SK-N-SH treated with all-trans-retinoic acid at 6 μM for 48 hours (cell line): ENCODE measurements at regions not wholly inside any gene's neighbourhood (a gene's known extent, or its start where the extent isn't known, plus 50 kb on each side); places are given as distances from the start of the nearest gene placed in this dataset.

Source experiments
- ARNTL ChIP-seq: fragments of 450-650 bp; formaldehyde crosslinking; IDR thresholded peaks from 2 replicates; pipeline ENCODE4 v1.5.0; 2020; ENCODE audit warnings: low read depth, mild to moderate bottlenecking, moderate library complexity, borderline replicate concordance
- BACH2 ChIP-seq: fragments of 250-450 bp; sonication (Bioruptor Pico); IDR thresholded peaks from 2 replicates; pipeline ENCODE4 v1.9.0; 2021; ENCODE audit warnings: mild to moderate bottlenecking, borderline replicate concordance
- CREB5 ChIP-seq: fragments of 250-450 bp; sonication (Bioruptor Pico); IDR thresholded peaks from 2 replicates; pipeline ENCODE4 v1.5.1; 2020; ENCODE audit warnings: low read depth, mild to moderate bottlenecking, moderate library complexity
- CSRNP3 ChIP-seq: fragments of 250-450 bp; sonication (Bioruptor Pico); IDR thresholded peaks from 2 replicates; pipeline ENCODE4 v1.5.1; 2021; ENCODE audit warnings: mild to moderate bottlenecking, moderate library complexity
- GLIS3 ChIP-seq: fragments of 250-450 bp; sonication (Bioruptor Pico); IDR thresholded peaks from 2 replicates; pipeline ENCODE4 v1.5.0; 2020; ENCODE audit warnings: mild to moderate bottlenecking, moderate library complexity
- ISL1 ChIP-seq: fragments of 250-450 bp; sonication (Bioruptor Pico); IDR thresholded peaks from 2 replicates; pipeline ENCODE4 v2.1.2; 2022; ENCODE audit warnings: mild to moderate bottlenecking, moderate library complexity
- PATZ1 ChIP-seq: fragments of 250-450 bp; sonication (Bioruptor Pico); IDR thresholded peaks from 2 replicates; pipeline ENCODE4 v1.8.0; 2020; ENCODE audit warnings: mild to moderate bottlenecking, moderate library complexity, borderline replicate concordance
- SNAI2 ChIP-seq: fragments of 250-450 bp; sonication (Bioruptor Pico); IDR thresholded peaks from 2 replicates; pipeline ENCODE4 v1.5.0; 2020; ENCODE audit warnings: mild to moderate bottlenecking, moderate library complexity
- TCF4 ChIP-seq: fragments of 250-450 bp; sonication (Bioruptor Pico); IDR thresholded peaks from 2 replicates; pipeline ENCODE4 v1.8.0; 2021; ENCODE audit warnings: mild to moderate bottlenecking, moderate library complexity, borderline replicate concordance
- ZC3H10 ChIP-seq: fragments of 250-450 bp; sonication (Bioruptor Pico); IDR thresholded peaks from 2 replicates; pipeline ENCODE4 v1.5.1; 2021; ENCODE audit warnings: mild to moderate bottlenecking, moderate library complexity
- ZFP30 ChIP-seq: fragments of 450-650 bp; formaldehyde crosslinking; IDR thresholded peaks from 2 replicates; pipeline ENCODE4 v1.5.0; 2022; ENCODE audit warnings: mild to moderate bottlenecking, moderate library complexity
- ZNF70 ChIP-seq: fragments of 450-650 bp; formaldehyde crosslinking; IDR thresholded peaks from 2 replicates; pipeline ENCODE4 v1.5.0; 2020; ENCODE audit warnings: mild to moderate bottlenecking, moderate library complexity

GRCh38 chr20:24049081-24049480 lies 60.5 kb upstream of the GGTLC1 start:
- TF ChIP-seq ZNF70 (CRISPR knock-in tag) (no peak), CREB5 (CRISPR knock-in tag) (no peak), ZFP30 (no peak), PATZ1 (no peak), ISL1 (CRISPR knock-in tag) (no peak), ARNTL (CRISPR knock-in tag) (no peak), TCF4 (CRISPR knock-in tag) (no peak), GLIS3 (CRISPR knock-in tag) (no peak), ZC3H10 (no peak), CSRNP3 (CRISPR knock-in tag) (no peak), SNAI2 (CRISPR knock-in tag) (no peak), BACH2 (no peak)
